Astrocyte (in vitro differentiated cells and primary cell): ENCODE measurements at regions not wholly inside any gene's neighbourhood (a gene's known extent, or its start where the extent isn't known, plus 50 kb on each side); places are given as distances from the start of the nearest gene placed in this dataset.

Source experiments
- DNase-seq: peaks from one replicate; pipeline ENCODE4 v3.0.0-alpha.2; 2010; ENCODE audit warnings: low read depth
- FAIRE-seq: peaks from 2 replicates; lab custom pipeline; 2011; peaks lifted over from hg19 to GRCh38; lab: Jason Lieb, UNC
- H2AFZ ChIP-seq: 2 replicates; pipeline ENCODE4 v1.6.0; 2012; ENCODE audit warnings: low read depth, low read length, inconsistent platforms
- H3K27ac ChIP-seq: 2 replicates; pipeline ENCODE4 v1.5.1; 2011; ENCODE audit warnings: low read depth, low read length, inconsistent platforms
- H3K27me3 ChIP-seq: 2 replicates; pipeline ENCODE4 v1.6.0; 2011; ENCODE audit warnings: low read length, inconsistent platforms; ENCODE audit not compliant: insufficient read depth
- H3K36me3 ChIP-seq: 2 replicates; pipeline ENCODE4 v1.5.1; 2011; ENCODE audit warnings: low read length, inconsistent platforms; ENCODE audit not compliant: insufficient read depth
- H3K4me1 ChIP-seq: 2 replicates; pipeline ENCODE4 v1.5.1; 2011; ENCODE audit warnings: low read length, inconsistent platforms; ENCODE audit not compliant: insufficient read depth
- H3K4me2 ChIP-seq: 2 replicates; pipeline ENCODE4 v1.6.0; 2012; ENCODE audit warnings: low read length, inconsistent platforms
- H3K4me3 ChIP-seq: 2 replicates; pipeline ENCODE4 v1.5.1; 2011; ENCODE audit warnings: low read depth, mild to moderate bottlenecking, low read length, inconsistent platforms; ENCODE audit not compliant: insufficient read depth
- H3K79me2 ChIP-seq: 2 replicates; pipeline ENCODE4 v1.6.0; 2012; ENCODE audit warnings: mild to moderate bottlenecking, low read length, inconsistent platforms; ENCODE audit not compliant: insufficient read depth
- H3K9ac ChIP-seq: 2 replicates; pipeline ENCODE4 v1.6.0; 2012; ENCODE audit warnings: mild to moderate bottlenecking, low read length, inconsistent platforms
- H3K9me3 ChIP-seq: 2 replicates; pipeline ENCODE4 v1.5.1; 2012; ENCODE audit warnings: low read depth, mild to moderate bottlenecking, low read length, inconsistent platforms; ENCODE audit not compliant: insufficient read depth
- H4K20me1 ChIP-seq: 2 replicates; pipeline ENCODE4 v1.6.0; 2012; ENCODE audit warnings: low read length, inconsistent platforms; ENCODE audit not compliant: insufficient read depth
- H3K27ac Mint-ChIP-seq: one replicate; pipeline ENCODE4 v1.8.0; 2021; ENCODE audit warnings: mild to moderate bottlenecking, mixed read lengths; ENCODE audit not compliant: unreplicated experiment
- H3K27me3 Mint-ChIP-seq: one replicate; pipeline ENCODE4 v1.8.0; 2021; ENCODE audit warnings: low read depth, mixed read lengths; ENCODE audit not compliant: unreplicated experiment
- H3K36me3 Mint-ChIP-seq: one replicate; pipeline ENCODE4 v1.8.0; 2021; ENCODE audit warnings: low read depth, mixed read lengths; ENCODE audit not compliant: unreplicated experiment
- H3K4me1 Mint-ChIP-seq: one replicate; pipeline ENCODE4 v1.8.0; 2021; ENCODE audit warnings: low read depth, mixed read lengths; ENCODE audit not compliant: unreplicated experiment
- H3K4me3 Mint-ChIP-seq: one replicate; pipeline ENCODE4 v1.8.0; 2021; ENCODE audit warnings: mild to moderate bottlenecking, moderate library complexity, mixed read lengths; ENCODE audit not compliant: unreplicated experiment
- H3K9me3 Mint-ChIP-seq: one replicate; pipeline ENCODE4 v1.8.0; 2021; ENCODE audit warnings: mild to moderate bottlenecking, mixed read lengths; ENCODE audit not compliant: unreplicated experiment
- CTCF ChIP-seq: IDR thresholded peaks from 2 replicates; pipeline ENCODE4 v1.5.1; 2011; ENCODE audit warnings: low read depth, mild to moderate bottlenecking, inconsistent platforms, low read length, moderate library complexity; ENCODE audit not compliant: insufficient read depth
- EZH2 ChIP-seq: IDR thresholded peaks from 2 replicates; pipeline ENCODE4 v1.6.1; 2012; ENCODE audit warnings: mild to moderate bottlenecking, low read length, inconsistent platforms; ENCODE audit not compliant: insufficient read depth

DNA sequence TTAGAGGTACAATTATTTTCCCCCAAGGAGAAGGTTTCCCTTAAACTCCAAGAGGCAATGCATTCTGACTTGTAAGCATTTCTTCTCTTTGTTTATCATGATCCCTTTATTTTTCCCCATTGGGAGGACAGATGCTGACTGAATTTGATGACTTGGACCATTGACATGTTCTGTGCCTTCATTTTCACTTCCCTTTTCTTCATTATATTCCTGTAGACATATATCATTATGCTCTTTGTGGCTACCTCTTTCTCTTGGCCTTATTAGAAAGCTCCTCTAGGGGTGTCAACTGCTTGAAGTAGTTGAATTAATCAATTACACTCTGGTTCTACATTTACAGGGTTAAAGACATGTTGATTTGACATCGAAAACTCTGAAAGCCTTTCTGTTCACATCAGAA, 330.0 kb upstream of the DCC start:
- H3K27ac ChIP-seq, result no peak overlapping the region
- H3K9ac ChIP-seq, result no peak overlapping the region
- DNase-seq (no peak), FAIRE-seq (no peak)
- no peaks in the 10 kb centered on the region for H3K36me3 ChIP-seq
- H3K27me3 ChIP-seq, result no peaks in the 10 kb centered on the region
- H3K9me3 Mint-ChIP-seq, result no peaks in the 10 kb centered on the region
- no peaks in the 10 kb centered on the region for H3K4me1 Mint-ChIP-seq
- H3K4me3 Mint-ChIP-seq, result no peak overlapping the region
- no peaks in the 10 kb centered on the region for H3K27me3 Mint-ChIP-seq
- no peak overlapping the region for H3K27ac Mint-ChIP-seq
- no peak overlapping the region for H2AFZ ChIP-seq
- H4K20me1 ChIP-seq, result no peaks in the 10 kb centered on the region
- TF ChIP-seq EZH2, result no peak
- H3K4me2 ChIP-seq, result no peak overlapping the region
- no peaks in the 10 kb centered on the region for H3K9me3 ChIP-seq
- no peaks in the 10 kb centered on the region for H3K79me2 ChIP-seq
- H3K4me3 ChIP-seq, result no peak overlapping the region
- H3K4me1 ChIP-seq, result no peaks in the 10 kb centered on the region
- no peaks in the 10 kb centered on the region for H3K36me3 Mint-ChIP-seq

DNA sequence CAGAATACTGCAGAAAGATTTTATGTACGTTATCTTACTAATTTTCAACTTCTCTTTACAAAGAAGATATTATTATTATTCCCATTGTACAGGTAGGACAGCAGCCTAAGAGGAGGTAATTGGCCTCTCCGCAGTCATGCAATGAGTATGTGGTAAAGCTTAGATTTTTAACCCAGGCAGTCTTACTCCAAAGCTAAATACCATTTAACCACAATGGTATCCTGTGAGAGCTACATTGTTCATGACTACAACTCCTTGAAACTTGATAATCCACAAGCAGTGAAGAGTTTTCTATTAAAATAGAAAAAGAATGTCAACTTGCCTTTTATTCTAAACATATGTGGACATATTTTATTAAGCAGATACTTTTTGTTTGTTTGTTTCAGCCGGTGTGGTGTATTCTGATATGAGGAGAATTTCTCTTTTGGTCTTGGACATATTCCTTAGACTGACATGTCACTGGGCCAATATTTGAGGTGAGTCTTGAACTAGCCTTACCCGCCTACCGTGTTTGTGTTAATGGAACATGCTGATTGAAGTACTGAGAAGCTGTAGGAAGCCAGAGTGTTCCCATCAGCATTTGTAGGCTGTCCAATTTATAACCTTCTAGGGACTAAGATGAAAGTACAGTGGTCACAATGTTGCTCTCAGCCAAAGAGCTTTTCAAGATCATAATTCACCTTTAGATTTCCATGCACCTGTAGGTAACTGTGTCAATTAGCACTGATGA, 293.9 kb upstream of the DCC start:
- no peaks in the 10 kb centered on the region for H3K4me1 ChIP-seq
- no peaks in the 10 kb centered on the region for H3K36me3 ChIP-seq
- peaks cover 3% of the 10 kb centered on the region for H3K9me3 ChIP-seq
- H3K27ac ChIP-seq, result no peak overlapping the region
- no peaks in the 10 kb centered on the region for H3K79me2 ChIP-seq
- H3K4me3 Mint-ChIP-seq, result no peak overlapping the region
- TF ChIP-seq CTCF (no peak), EZH2 (no peak)
- no peaks in the 10 kb centered on the region for H3K27me3 Mint-ChIP-seq
- no peaks in the 10 kb centered on the region for H3K9me3 Mint-ChIP-seq
- no peak overlapping the region for H3K9ac ChIP-seq
- H3K4me3 ChIP-seq, result no peak overlapping the region
- DNase-seq (no peak), FAIRE-seq (no peak)
- H3K4me1 Mint-ChIP-seq, result peaks cover 2% of the 10 kb centered on the region
- no peak overlapping the region for H3K4me2 ChIP-seq
- no peaks in the 10 kb centered on the region for H3K27me3 ChIP-seq
- no peaks in the 10 kb centered on the region for H3K36me3 Mint-ChIP-seq
- H2AFZ ChIP-seq, result no peak overlapping the region
- H3K27ac Mint-ChIP-seq, result no peak overlapping the region
- no peaks in the 10 kb centered on the region for H4K20me1 ChIP-seq

GRCh38 chr18:52046842-52047241, 293.2 kb upstream of the DCC start:
- H3K4me1 Mint-ChIP-seq, result peaks cover 2% of the 10 kb centered on the region
- Histone ChIP-seq H3K9ac (no peak overlapping the region), H3K27ac (no peak overlapping the region), H3K27me3 (no peaks in the 10 kb centered on the region), H4K20me1 (no peaks in the 10 kb centered on the region), H2AFZ (no peak overlapping the region), H3K79me2 (no peaks in the 10 kb centered on the region), H3K36me3 (no peaks in the 10 kb centered on the region), H3K4me3 (no peak overlapping the region), H3K9me3 (peaks cover 3% of the 10 kb centered on the region), H3K4me2 (no peak overlapping the region), H3K4me1 (no peaks in the 10 kb centered on the region)
- TF ChIP-seq EZH2 (no peak), CTCF (no peak)
- FAIRE-seq, result no peak
- no peak overlapping the region for H3K27ac Mint-ChIP-seq
- H3K27me3 Mint-ChIP-seq, result no peaks in the 10 kb centered on the region
- H3K4me3 Mint-ChIP-seq, result no peak overlapping the region
- H3K9me3 Mint-ChIP-seq, result no peaks in the 10 kb centered on the region
- H3K36me3 Mint-ChIP-seq, result no peaks in the 10 kb centered on the region
- no peak for DNase-seq
